Right lobe of liver (tissue), 4 donors: ENCODE measurements at regions not wholly inside any gene's neighbourhood (a gene's known extent, or its start where the extent isn't known, plus 50 kb on each side); places are given as distances from the start of the nearest gene placed in this dataset.

Experiments
- POLR2A ChIP-seq: fragments of 450-650 bp; IDR thresholded peaks from one replicate; pipeline ENCODE4 v1.6.1; 2017; ENCODE audit warnings: antibody characterized with exemption, mild to moderate bottlenecking
- TF ChIP-seq, protein P1 (sequence below), 4 donors: fragments of 200-600 bp in 3 of 4; fragments of 450-650 bp in 1 of 4; IDR thresholded peaks; one replicate each; pipeline versions ENCODE4 v1.5.1 to v1.8.0; 2016 to 2022; ENCODE audit warnings: antibody characterized with exemption in 4 of 4, mild to moderate bottlenecking in 2 of 4
- donor health status: DM: no; HTN: no; CAD: no.
- donor health status: DM: no; HTN: no; CAD: no.
- donor health status: DM: no; HTN: yes; CAD: no.

- TF ChIP-seq, protein P1, sequence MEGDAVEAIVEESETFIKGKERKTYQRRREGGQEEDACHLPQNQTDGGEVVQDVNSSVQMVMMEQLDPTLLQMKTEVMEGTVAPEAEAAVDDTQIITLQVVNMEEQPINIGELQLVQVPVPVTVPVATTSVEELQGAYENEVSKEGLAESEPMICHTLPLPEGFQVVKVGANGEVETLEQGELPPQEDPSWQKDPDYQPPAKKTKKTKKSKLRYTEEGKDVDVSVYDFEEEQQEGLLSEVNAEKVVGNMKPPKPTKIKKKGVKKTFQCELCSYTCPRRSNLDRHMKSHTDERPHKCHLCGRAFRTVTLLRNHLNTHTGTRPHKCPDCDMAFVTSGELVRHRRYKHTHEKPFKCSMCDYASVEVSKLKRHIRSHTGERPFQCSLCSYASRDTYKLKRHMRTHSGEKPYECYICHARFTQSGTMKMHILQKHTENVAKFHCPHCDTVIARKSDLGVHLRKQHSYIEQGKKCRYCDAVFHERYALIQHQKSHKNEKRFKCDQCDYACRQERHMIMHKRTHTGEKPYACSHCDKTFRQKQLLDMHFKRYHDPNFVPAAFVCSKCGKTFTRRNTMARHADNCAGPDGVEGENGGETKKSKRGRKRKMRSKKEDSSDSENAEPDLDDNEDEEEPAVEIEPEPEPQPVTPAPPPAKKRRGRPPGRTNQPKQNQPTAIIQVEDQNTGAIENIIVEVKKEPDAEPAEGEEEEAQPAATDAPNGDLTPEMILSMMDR (IDR thresholded peaks at IDR 0.05), result no peak
- TF ChIP-seq POLR2A, result no peak
Measured at GRCh38 chr4:116374815-116375214, 710.6 kb downstream of the TRAM1L1 start.
